ENCODE measurements at regions not wholly inside any gene's neighbourhood (a gene's known extent, or its start where the extent isn't known, plus 50 kb on each side); places are given as distances from the start of the nearest gene placed in this dataset.

DNA sequence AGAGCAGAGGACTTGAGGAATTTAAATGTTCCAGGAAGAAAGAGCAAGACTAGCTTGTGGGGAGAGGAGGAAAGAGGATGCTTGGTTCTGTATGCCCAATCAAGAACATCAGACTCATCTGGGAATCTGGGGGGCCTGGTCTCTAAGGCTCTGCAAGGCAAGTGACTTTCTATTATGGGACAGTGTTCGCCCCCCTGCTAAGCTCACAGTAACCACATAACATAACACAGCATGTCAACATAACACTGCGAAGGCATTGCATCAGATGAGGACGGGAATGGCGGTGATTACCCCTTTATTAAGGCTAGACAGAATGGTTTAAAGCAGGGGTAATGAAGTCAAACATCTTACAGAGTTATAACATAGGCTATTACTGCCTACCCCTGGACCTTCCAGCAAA lies 176.6 kb upstream of the IRX6 start:
- Histone ChIP-seq H3K79me2 (ENCODE audit: insufficient read depth, low read length) (no peaks in the 10 kb centered on the region), H3K9me2 (replicated peaks; ENCODE audit: low read depth, low read length) (no peaks in the 10 kb centered on the region), H3K4me3 (ENCODE audit: low read length, poor library complexity, severe bottlenecking) (no peak overlapping the region), H3K4me2 (ENCODE audit: low read depth, low read length, poor library complexity, severe bottlenecking) (peak overlapping the region; percentile 0), H3K9ac (ENCODE audit: low read depth, low read length, poor library complexity, severe bottlenecking) (no peak overlapping the region), H3F3A (ENCODE audit: low read depth) (no peaks in the 10 kb centered on the region), H3K27me3 (ENCODE audit: insufficient read depth, low read length, poor library complexity, severe bottlenecking) (no peaks in the 10 kb centered on the region), H3K36me3 (ENCODE audit: insufficient read depth, low read length) (no peaks in the 10 kb centered on the region), H4K20me1 (ENCODE audit: insufficient read depth, low read length, poor library complexity, severe bottlenecking) (no peaks in the 10 kb centered on the region), H2AFZ (ENCODE audit: low read length) (peak overlapping the region; percentile 66; the same call in 1 of the 2 replicates), H3K4me1 (ENCODE audit: insufficient read depth, low read length, poor library complexity, severe bottlenecking) (peaks cover 10% of the 10 kb centered on the region), H3K9me3 (ENCODE audit: insufficient read depth, low read depth, low read length) (no peaks in the 10 kb centered on the region)
- TF ChIP-seq, protein P1, sequence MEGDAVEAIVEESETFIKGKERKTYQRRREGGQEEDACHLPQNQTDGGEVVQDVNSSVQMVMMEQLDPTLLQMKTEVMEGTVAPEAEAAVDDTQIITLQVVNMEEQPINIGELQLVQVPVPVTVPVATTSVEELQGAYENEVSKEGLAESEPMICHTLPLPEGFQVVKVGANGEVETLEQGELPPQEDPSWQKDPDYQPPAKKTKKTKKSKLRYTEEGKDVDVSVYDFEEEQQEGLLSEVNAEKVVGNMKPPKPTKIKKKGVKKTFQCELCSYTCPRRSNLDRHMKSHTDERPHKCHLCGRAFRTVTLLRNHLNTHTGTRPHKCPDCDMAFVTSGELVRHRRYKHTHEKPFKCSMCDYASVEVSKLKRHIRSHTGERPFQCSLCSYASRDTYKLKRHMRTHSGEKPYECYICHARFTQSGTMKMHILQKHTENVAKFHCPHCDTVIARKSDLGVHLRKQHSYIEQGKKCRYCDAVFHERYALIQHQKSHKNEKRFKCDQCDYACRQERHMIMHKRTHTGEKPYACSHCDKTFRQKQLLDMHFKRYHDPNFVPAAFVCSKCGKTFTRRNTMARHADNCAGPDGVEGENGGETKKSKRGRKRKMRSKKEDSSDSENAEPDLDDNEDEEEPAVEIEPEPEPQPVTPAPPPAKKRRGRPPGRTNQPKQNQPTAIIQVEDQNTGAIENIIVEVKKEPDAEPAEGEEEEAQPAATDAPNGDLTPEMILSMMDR (conservative IDR thresholded peaks at IDR 0.05; ENCODE audit: low read length), result no peak
- no peak for TF ChIP-seq EZH2phosphoT487 (IDR thresholded peaks at IDR 0.05; ENCODE audit: borderline replicate concordance)

DNA sequence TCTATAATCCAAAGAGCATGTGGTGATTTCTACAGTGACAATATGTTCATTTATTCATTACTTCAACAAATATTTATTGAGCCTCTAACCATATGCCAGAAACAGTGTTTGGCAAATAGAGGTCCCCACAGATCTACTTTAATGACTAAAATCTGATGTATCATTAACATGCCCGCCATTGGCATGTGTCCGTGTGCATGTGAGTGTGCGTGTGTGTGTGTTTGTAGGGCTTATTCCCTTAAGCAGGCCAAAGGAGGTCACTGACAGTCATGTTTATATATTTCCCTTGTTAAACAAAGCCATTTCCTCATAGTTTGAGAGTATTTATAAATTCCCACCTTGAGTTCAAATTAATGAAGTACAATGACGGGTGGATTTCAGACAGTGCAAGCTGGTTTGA lies 174.4 kb upstream of the IRX6 start:
- H3F3A ChIP-seq (ENCODE audit: low read depth), result no peaks in the 10 kb centered on the region
- H3K4me1 ChIP-seq (ENCODE audit: insufficient read depth, low read length, poor library complexity, severe bottlenecking), result peaks cover 10% of the 10 kb centered on the region
- H4K20me1 ChIP-seq (ENCODE audit: insufficient read depth, low read length, poor library complexity, severe bottlenecking), result no peaks in the 10 kb centered on the region
- no peak for TF ChIP-seq EZH2phosphoT487 (IDR thresholded peaks at IDR 0.05; ENCODE audit: borderline replicate concordance)
- TF ChIP-seq, protein P1 (conservative IDR thresholded peaks at IDR 0.05; ENCODE audit: low read length), result no peak
- H3K27me3 ChIP-seq (ENCODE audit: insufficient read depth, low read length, poor library complexity, severe bottlenecking), result no peaks in the 10 kb centered on the region
- no peak overlapping the region for H3K4me2 ChIP-seq (ENCODE audit: low read depth, low read length, poor library complexity, severe bottlenecking)
- H3K4me3 ChIP-seq (ENCODE audit: low read length, poor library complexity, severe bottlenecking), result no peak overlapping the region
- H3K79me2 ChIP-seq (ENCODE audit: insufficient read depth, low read length), result no peaks in the 10 kb centered on the region
- H2AFZ ChIP-seq (ENCODE audit: low read length), result no peak overlapping the region
- no peaks in the 10 kb centered on the region for H3K36me3 ChIP-seq (ENCODE audit: insufficient read depth, low read length)
- no peak overlapping the region for H3K9ac ChIP-seq (ENCODE audit: low read depth, low read length, poor library complexity, severe bottlenecking)
- no peaks in the 10 kb centered on the region for H3K9me2 ChIP-seq (replicated peaks; ENCODE audit: low read depth, low read length)
- H3K9me3 ChIP-seq (ENCODE audit: insufficient read depth, low read depth, low read length), result no peaks in the 10 kb centered on the region

DNA sequence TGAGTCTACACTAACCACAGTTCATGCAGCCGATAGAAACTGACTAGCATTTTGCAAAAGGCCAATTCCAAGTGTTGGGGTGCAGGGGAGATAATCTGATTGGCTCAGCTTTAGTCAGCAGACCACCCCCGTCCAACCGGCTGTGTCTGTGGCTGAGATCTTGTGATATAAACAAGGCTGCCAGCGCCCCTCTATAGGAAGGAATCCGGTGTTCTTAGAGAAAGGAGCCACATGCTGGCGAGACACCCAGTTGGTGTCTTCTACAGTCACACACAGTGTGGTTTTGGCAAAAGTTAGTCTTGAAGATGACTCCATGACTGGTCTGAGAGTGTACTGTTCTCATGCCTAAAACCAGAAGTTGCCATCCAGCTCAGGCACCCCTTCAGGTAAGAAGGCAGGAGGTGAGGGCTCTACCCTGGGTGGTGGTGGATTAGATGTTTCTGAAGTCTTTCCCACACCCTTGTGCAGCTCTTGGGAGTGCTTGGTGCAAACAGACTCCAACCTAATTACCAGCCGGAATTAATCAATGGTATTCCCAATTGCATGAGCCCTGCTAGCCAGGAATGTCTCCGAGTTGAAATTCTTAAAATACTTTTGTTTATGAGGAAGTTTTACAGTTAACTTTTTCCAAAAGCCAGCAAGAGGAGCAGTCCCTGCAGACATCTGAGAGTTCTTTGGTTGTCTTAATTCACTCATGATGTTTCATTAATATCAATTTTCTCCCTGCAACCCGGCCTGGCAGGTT lies 172.3 kb upstream of the IRX6 start:
- TF ChIP-seq, protein P1 (conservative IDR thresholded peaks at IDR 0.05; ENCODE audit: low read length), result no peak
- no peak for TF ChIP-seq EZH2phosphoT487 (IDR thresholded peaks at IDR 0.05; ENCODE audit: borderline replicate concordance)

More for the DNA sequence above, 172.3 kb upstream of the IRX6 start:
- no peaks in the 10 kb centered on the region for H4K20me1 ChIP-seq (ENCODE audit: insufficient read depth, low read length, poor library complexity, severe bottlenecking)
- H2AFZ ChIP-seq (ENCODE audit: low read length), result no peak overlapping the region
- no peaks in the 10 kb centered on the region for H3F3A ChIP-seq (ENCODE audit: low read depth)
- no peaks in the 10 kb centered on the region for H3K9me3 ChIP-seq (ENCODE audit: insufficient read depth, low read depth, low read length)
- H3K9me2 ChIP-seq (replicated peaks; ENCODE audit: low read depth, low read length), result no peaks in the 10 kb centered on the region
- no peaks in the 10 kb centered on the region for H3K79me2 ChIP-seq (ENCODE audit: insufficient read depth, low read length)
- no peaks in the 10 kb centered on the region for H3K27me3 ChIP-seq (ENCODE audit: insufficient read depth, low read length, poor library complexity, severe bottlenecking)
- H3K4me2 ChIP-seq (ENCODE audit: low read depth, low read length, poor library complexity, severe bottlenecking), result no peak overlapping the region
- H3K4me3 ChIP-seq (ENCODE audit: low read length, poor library complexity, severe bottlenecking), result no peak overlapping the region
- H3K4me1 ChIP-seq (ENCODE audit: insufficient read depth, low read length, poor library complexity, severe bottlenecking), result peaks cover 5% of the 10 kb centered on the region
- no peaks in the 10 kb centered on the region for H3K36me3 ChIP-seq (ENCODE audit: insufficient read depth, low read length)
- no peak overlapping the region for H3K9ac ChIP-seq (ENCODE audit: low read depth, low read length, poor library complexity, severe bottlenecking)

All from Loucy (cell line).